MM.1S (cell line): ENCODE measurements at regions not wholly inside any gene's neighbourhood (a gene's known extent, or its start where the extent isn't known, plus 50 kb on each side); places are given as distances from the start of the nearest gene placed in this dataset.
"Not testable (repeated sequence)": the region's sequence is repeated elsewhere in the genome, so short reads cannot be mapped to it uniquely, and the experiment has no call there.

Experiments
- CTCF ChIP-seq: fragments of 300-600 bp; sonication (generic); IDR thresholded peaks from 2 replicates; pipeline ENCODE4 v1.5.1; 2016; ENCODE audit warnings: antibody characterized with exemption, low read length, mixed read lengths
- EZH2 ChIP-seq: fragments of 300-600 bp; sonication (generic); optimal IDR thresholded peaks from 2 replicates; pipeline ENCODE3; 2017; ENCODE audit warnings: low read depth, mild to moderate bottlenecking, antibody characterized with exemption, low read length, mixed read lengths
- EZH2phosphoT487 ChIP-seq: fragments of 300-600 bp; sonication (generic); IDR thresholded peaks from 2 replicates; pipeline ENCODE4 v1.6.1; 2018; ENCODE audit warnings: antibody characterized with exemption, low read length

DNA sequence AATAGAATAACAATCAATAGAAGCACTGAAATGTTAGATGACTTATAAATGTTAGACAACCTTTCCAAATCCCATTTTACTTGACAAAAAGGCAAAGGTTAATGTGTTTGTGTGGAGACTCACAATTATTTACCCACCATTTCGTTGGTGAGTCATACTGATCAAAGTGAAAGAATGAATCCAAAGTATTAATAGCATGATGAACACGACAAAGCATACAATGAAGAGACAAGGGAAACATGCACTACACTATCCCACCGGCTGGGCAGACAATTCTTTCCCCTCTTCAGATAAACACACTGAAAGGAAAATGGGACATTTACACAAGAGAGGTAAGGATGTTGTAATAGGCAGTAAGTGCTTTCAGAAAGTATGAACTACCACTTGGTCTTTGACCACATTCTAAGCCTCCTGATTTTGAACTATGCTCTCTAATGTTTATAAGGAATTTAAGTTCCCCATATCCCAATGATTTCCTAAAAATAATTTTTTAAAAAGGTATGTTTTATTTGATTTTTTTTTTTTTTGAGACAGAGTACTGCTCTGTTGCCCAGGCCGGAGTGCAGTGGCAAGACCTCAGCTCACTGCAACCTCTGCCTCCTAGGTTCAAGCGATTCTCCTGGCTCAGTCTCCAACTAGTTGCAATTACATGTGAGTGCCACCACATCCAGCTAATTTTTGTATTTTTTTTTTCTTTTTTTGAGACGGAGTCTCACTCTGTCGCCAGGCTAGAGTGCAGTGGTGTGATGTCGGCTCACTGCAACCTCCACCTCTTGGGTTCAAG is 70.5 kb downstream of the MDH2 start:
- TF ChIP-seq EZH2phosphoT487, CTCF, EZH2: not testable (repeated sequence)
